Tibial nerve (tissue), 4 donors: ENCODE measurements at regions not wholly inside any gene's neighbourhood (a gene's known extent, or its start where the extent isn't known, plus 50 kb on each side); places are given as distances from the start of the nearest gene placed in this dataset.

ENCODE experiments used
- DNase-seq, 2 donors: peaks; one replicate each; pipeline ENCODE4 v3.0.0-alpha.2; 2019; ENCODE audit warnings: low spot score in 2 of 2
- H3K27ac ChIP-seq, 4 donors: fragments of 200-600 bp; sonication (generic) in 3 of 4; one replicate each; pipeline ENCODE4 v1.5.1; 2017 to 2019; ENCODE audit warnings: mild to moderate bottlenecking in 1 of 4
- H3K27me3 ChIP-seq, 2 donors: fragments of 200-600 bp; sonication (generic) in 1 of 2; one replicate each; pipeline versions ENCODE4 v1.5.1 to v1.6.0; 2017 to 2019
- H3K36me3 ChIP-seq, 3 donors: fragments of 200-600 bp; sonication (generic); one replicate each; pipeline ENCODE4 v1.5.1; 2018 to 2019
- H3K4me1 ChIP-seq, 4 donors: fragments of 200-600 bp; sonication (generic) in 3 of 4; one replicate each; pipeline ENCODE4 v1.5.1; 2017 to 2019
- H3K4me3 ChIP-seq, 4 donors: fragments of 200-600 bp; sonication (generic) in 3 of 4; one replicate each; pipeline ENCODE4 v1.5.1; 2017 to 2019; ENCODE audit warnings: mild to moderate bottlenecking in 1 of 4, moderate library complexity in 1 of 4
- H3K9me3 ChIP-seq, 4 donors: fragments of 200-600 bp; sonication (generic) in 3 of 4; one replicate each; pipeline ENCODE4 v1.5.1; 2017 to 2019
- CTCF ChIP-seq, 5 experiments: fragments of 200-600 bp in 3 of 5; fragments of 450-650 bp in 2 of 5; sonication (generic) in 3 of 5; IDR thresholded peaks; one replicate each; pipeline ENCODE4 v1.5.1; 2016 to 2019; ENCODE audit warnings: antibody characterized with exemption in 5 of 5, mild to moderate bottlenecking in 3 of 5, moderate library complexity in 2 of 5
- EP300 ChIP-seq, 2 donors: sonication (generic); formaldehyde crosslinking; IDR thresholded peaks; one replicate each; pipeline ENCODE4 v1.6.1; 2017; ENCODE audit warnings: antibody characterized with exemption in 2 of 2, mild to moderate bottlenecking in 1 of 2
- POLR2A ChIP-seq, 2 donors: fragments of 450-650 bp; IDR thresholded peaks; one replicate each; pipeline ENCODE4 v1.6.1; 2017; ENCODE audit warnings: antibody characterized with exemption in 2 of 2, mild to moderate bottlenecking in 2 of 2, moderate library complexity in 2 of 2
- WGBS, 2 donors: methylation state at CpG; one replicate each; pipeline ENCODE4 v1.1.5; 2018; 5-methylcytosine and 5-hydroxymethylcytosine counted together

- TF ChIP-seq POLR2A (IDR thresholded peaks at IDR 0.05): no peak
- TF ChIP-seq CTCF (IDR thresholded peaks at IDR 0.05): no peak
- no peak for TF ChIP-seq EP300 (IDR thresholded peaks at IDR 0.05)
- H3K9me3 ChIP-seq: no peaks in the 10 kb centered on the region
- no peak overlapping the region for H3K27ac ChIP-seq
- no peaks in the 10 kb centered on the region for H3K36me3 ChIP-seq
- 90 to 94% methylated on average over 5 of the region's 5 CpGs for WGBS, 2 donors
- H3K4me1 ChIP-seq: no peaks in the 10 kb centered on the region
- no peaks in the 10 kb centered on the region for H3K27me3 ChIP-seq
- H3K4me3 ChIP-seq: no peak overlapping the region
- no peak for DNase-seq
These were observed 142.1 kb upstream of the PABPC4L start for GRCh38 chr4:134343656-134344055.

GRCh38 chr4:134343081-134343480, 141.5 kb upstream of the PABPC4L start:
- Histone ChIP-seq H3K36me3 (no peaks in the 10 kb centered on the region), H3K4me1 (no peaks in the 10 kb centered on the region), H3K9me3 (no peaks in the 10 kb centered on the region), H3K27ac (no peak overlapping the region), H3K4me3 (no peak overlapping the region), H3K27me3 (no peaks in the 10 kb centered on the region)
- TF ChIP-seq CTCF (IDR thresholded peaks at IDR 0.05): no peak
- no peak for TF ChIP-seq POLR2A (IDR thresholded peaks at IDR 0.05)
- no peak for TF ChIP-seq EP300 (IDR thresholded peaks at IDR 0.05)
- WGBS, 2 donors: 0 to 48% methylated on average over 2 of the region's 2 CpGs
- no peak for DNase-seq

- no peaks in the 10 kb centered on the region for H3K27me3 ChIP-seq
- H3K4me3 ChIP-seq: no peak overlapping the region
- TF ChIP-seq EP300 (IDR thresholded peaks at IDR 0.05) (no peak), POLR2A (IDR thresholded peaks at IDR 0.05) (no peak), CTCF (IDR thresholded peaks at IDR 0.05) (no peak)
- H3K36me3 ChIP-seq: no peaks in the 10 kb centered on the region
- no peaks in the 10 kb centered on the region for H3K4me1 ChIP-seq
- no peak for DNase-seq
- no peaks in the 10 kb centered on the region for H3K9me3 ChIP-seq
- 33 to 41% methylated on average over 1 of the region's 1 CpG for WGBS, 2 donors
- H3K27ac ChIP-seq: no peak overlapping the region
These were observed 136.0 kb upstream of the PABPC4L start for GRCh38 chr4:134337574-134337973.

GRCh38 chr4:134328741-134329140, 127.2 kb upstream of the PABPC4L start:
- Histone ChIP-seq H3K36me3 (no peaks in the 10 kb centered on the region), H3K4me3 (no peak overlapping the region), H3K4me1 (no peaks in the 10 kb centered on the region), H3K27ac (no peak overlapping the region), H3K27me3 (no peaks in the 10 kb centered on the region), H3K9me3 (no peaks in the 10 kb centered on the region)
- whole genome bisulfite sequencing, 2 donors: 87 to 90% methylated on average over 9 of the region's 9 CpGs
- TF ChIP-seq CTCF (IDR thresholded peaks at IDR 0.05) (no peak), POLR2A (IDR thresholded peaks at IDR 0.05) (no peak), EP300 (IDR thresholded peaks at IDR 0.05) (no peak)
- DNase-seq: no peak

GRCh38 chr4:134327274-134328122, 125.9 kb upstream of the PABPC4L start:
- DNase-seq: no peak
- no peak overlapping the region for H3K27ac ChIP-seq
- no peaks in the 10 kb centered on the region for H3K36me3 ChIP-seq
- H3K4me3 ChIP-seq: no peak overlapping the region
- WGBS, 2 donors: 93% methylated on average over 41 of the region's 41 CpGs
- no peaks in the 10 kb centered on the region for H3K27me3 ChIP-seq
- TF ChIP-seq EP300 (IDR thresholded peaks at IDR 0.05) (no peak), POLR2A (IDR thresholded peaks at IDR 0.05) (no peak), CTCF (IDR thresholded peaks at IDR 0.05) (no peak)
- no peaks in the 10 kb centered on the region for H3K9me3 ChIP-seq
- no peaks in the 10 kb centered on the region for H3K4me1 ChIP-seq
